NCI-H2081 treated with DMSO at 0.1 percent for 48 hours (cell line): ENCODE measurements at regions not wholly inside any gene's neighbourhood (a gene's known extent, or its start where the extent isn't known, plus 50 kb on each side); places are given as distances from the start of the nearest gene placed in this dataset.

Experiments
- DNase-seq: peaks from one replicate; lab custom pipeline; 2025; lab: John Stamatoyannopoulos, UW

GRCh38 chr5:109531262-109531661 is 121.5 kb upstream of the PJA2 start:
- no peak for DNase-seq

GRCh38 chr5:109529987-109530386 is 120.2 kb upstream of the PJA2 start:
- DNase-seq: no peak

GRCh38 chr5:109529520-109529919 is 119.7 kb upstream of the PJA2 start:
- DNase-seq: no peak

DNA sequence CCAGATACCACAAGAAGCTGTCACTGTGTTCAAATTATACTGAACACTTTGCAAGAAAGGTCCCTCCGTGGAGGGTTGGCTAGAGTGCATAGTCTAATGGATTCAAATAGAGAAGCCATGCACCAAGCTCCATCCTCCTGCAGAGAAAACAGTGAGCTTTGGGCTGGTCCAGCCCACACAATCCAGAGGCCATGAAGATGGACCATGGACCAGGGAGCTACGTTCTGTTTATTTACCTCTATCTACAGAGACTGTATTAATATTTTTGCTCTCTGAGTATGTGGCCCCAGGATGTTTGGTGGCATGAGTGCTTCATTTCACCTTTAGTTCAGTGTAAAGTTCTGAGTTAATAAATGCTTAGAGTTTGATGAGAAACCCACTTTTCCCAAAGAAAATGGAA is 114.8 kb upstream of the PJA2 start:
- DNase-seq: no peak

DNA sequence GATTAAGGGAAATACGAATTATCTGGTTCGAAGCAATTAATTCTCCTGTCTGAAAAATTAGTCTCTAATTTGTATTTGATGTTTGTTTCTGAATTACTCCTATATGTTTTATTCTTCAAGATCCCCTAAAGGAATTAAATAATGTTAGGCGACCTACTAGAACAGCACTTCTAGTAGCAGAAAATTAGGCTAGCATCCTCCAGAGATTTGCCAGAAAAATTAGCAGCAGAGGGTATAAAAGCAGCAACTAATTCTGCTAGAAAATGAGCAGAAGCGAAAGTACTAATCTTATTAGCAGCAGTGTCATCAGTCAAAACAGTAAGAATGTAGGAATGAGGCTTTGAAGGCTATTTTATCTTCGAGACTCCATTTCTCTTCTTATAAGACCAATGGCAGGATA is 114.3 kb upstream of the PJA2 start:
- DNase-seq: no peak

DNA sequence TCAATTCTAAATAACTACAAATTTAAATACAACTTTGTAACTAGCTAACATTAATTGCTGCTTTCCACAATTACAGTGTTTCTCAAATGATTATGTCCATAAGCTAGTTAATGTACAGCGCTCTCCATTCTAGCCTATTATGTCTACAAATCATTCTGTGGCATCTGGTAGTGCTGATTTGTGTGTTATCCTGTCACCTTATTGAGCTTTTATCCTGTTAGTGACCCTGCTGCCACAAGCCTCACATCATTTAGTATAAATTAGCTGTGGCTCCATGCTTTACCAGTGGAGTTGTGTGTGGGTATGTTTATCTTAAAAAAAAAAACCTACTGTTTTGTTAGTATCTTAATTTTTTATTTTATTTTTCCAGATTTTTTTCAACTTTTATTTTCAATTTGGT is 112.6 kb upstream of the PJA2 start:
- no peak for DNase-seq

DNA sequence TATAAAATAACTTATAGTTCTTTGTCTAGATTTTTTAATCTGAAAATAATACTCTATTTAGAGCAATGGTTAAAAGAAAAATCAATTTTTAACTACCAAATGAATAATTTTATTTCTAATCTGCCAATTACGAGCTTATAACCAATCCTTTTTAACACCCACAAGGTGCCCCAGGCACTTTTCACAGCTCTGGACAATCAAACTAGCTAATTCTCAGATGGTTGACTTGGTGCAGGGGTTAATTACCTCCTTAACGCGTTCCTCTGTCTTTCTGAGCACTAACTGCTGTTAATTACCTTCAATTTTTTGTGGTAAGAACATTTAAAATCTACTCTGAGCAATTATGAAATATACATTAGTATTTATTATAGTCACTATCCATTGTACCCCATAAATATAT is 109.6 kb upstream of the PJA2 start:
- no peak for DNase-seq

- no peak for DNase-seq
Measured at GRCh38 chr5:109516390-109516789, 106.6 kb upstream of the PJA2 start.

DNA sequence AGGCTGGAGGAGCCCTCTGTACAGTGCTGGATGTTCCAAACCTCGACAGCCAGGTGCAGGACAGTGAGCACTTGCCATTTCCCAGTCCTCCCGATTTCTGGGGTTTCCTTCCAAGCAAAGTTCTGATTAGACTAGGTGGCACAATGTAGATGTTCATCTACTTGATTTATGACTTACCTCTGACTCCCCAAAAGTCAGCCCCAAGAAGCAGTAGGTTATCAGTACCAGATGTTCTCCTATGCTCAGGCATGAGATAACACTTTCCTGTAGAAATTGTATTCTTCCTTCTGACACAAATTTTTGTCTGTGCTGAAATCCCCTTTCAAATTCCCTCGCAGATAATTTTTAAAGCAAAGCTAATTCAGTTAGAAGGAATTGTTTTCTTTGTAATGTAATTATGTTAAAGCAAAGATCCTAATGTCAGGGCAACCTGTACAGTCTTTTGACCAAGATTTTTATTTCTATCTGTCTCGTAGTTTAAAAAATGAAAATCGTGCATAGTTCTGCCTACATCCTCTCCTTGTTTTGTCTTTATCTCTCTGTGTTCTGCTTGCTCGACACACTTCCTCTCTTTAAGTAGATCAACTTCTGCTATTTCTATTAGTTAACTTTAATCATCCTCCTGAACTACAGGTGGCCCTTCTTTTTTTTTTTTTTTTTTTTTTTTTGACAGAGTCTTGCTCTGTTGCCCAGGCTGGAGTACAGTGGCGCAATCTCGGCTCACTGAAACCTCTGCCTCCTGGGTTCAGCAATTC is 102.4 kb upstream of the PJA2 start:
- DNase-seq: no peak

DNA sequence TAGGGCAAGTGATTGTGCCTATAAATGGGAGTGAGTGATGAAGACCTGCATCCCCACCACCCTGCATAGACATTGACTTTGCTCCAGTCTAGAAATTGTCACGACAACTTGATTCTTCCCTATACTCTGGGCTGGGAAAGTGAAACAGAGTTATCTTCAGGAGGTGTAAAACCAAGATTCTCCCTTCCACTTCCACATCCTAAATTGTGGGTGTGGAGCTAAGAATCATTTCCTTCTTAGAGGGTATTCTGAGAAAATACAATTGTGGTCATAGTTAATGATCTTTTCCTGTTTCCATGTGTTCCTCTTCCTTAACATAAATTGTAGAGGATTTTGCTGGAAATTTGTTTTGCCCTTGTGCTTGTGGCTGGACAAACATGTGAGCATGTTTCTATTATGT is 96.8 kb upstream of the PJA2 start:
- no peak for DNase-seq

DNA sequence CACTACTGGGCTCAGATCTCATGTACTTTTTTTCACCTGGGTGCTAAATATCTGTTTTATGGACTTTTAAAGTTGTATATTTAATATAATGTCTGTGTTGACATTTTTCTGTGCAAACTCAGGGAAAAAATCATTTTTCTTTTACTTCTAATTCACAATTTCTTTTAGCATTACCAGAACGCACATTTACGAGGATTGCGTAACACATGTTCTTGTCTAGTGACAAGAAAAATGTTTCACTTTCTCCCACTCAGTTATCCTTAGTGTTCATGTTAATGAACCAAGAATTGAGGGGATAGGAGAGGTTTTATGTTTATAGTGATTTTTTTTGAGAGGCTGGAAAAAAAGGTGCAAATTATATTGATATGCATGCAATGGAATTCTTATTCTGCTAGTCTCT is 86.3 kb upstream of the PJA2 start:
- no peak for DNase-seq

DNA sequence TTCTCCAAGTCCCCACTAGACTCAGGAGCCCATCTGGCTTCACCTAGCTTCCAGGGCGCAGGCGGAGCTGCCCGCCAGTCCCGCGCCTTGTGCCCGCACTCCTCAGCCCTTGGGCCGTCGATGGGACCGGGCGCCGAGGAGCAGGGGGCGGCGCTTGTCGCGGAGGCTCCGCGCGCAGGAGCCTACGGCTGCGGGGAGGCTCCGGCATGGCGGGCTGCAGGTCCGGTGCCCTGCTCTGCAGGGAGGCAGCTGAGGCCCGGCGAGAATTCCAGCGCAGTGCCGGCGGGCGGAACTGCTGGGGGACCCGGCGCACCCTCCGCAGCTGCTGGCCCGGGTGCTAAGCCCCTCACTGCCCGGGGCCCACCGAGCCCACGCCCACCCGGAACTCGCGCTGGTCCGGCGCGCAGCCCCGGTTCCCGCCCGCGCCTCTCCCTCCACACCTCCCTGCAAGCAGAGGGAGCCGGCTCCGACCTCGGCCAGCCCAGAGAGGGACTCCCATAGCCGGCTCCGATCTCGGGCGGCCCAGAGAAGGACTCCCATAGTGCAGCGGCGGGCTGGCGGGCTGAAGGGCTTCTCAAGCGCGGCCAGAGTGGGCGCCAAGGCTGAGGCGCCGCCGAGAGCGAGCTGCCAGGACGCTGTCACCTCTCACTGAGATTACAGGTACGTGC is 78.1 kb upstream of the PJA2 start:
- DNase-seq: no peak

DNA sequence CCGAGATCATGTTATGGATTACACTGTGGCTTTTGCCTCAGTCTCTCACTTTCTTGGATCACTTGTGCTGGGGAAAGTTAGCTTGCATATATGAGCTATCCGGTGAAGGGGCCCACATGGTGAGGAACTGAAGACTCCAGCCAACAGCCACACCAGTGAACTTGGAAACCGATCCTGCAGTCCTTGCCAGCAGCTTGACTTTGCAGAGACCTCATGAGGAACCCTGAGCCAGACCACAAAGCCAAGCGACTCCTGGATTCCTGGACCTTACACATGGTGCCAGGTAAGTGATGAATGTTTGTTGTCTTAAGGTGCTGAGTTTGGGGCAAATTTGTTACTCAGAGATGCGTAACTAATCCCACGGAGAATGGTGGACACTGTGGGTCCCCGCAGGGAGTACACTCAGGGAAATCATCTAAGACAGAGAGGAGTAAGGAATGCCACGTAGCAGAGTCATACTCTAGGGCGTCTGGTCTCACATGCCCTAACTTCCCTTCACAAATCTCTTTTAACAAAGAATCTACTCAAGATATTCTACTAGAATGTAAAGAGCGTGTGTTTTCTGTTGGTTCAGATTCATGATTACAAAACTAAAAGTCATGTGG is 76.5 kb upstream of the PJA2 start:
- DNase-seq: no peak

DNA sequence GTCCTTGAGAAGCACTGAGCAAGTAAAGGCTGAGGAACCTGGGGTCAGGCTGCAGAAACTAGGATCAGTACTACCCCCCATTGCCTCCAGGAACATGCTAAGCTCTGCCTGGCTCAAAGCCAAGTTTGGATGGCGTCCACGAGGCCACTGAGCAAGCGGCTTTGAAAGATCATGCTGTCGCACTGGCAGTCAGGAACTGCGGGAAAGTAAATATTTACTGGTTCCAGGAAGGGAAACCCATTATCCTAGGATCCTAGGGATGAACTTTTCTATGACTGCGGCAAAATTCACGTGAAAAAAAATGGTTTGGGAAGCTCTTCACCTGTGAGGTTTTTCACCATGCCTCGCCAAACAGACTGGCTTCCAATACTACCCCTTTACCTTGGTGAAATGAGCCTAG is 75.3 kb upstream of the PJA2 start:
- peak; percentile 1 for DNase-seq

GRCh38 chr5:109484597-109484996 is 74.8 kb upstream of the PJA2 start:
- DNase-seq: no peak

DNA sequence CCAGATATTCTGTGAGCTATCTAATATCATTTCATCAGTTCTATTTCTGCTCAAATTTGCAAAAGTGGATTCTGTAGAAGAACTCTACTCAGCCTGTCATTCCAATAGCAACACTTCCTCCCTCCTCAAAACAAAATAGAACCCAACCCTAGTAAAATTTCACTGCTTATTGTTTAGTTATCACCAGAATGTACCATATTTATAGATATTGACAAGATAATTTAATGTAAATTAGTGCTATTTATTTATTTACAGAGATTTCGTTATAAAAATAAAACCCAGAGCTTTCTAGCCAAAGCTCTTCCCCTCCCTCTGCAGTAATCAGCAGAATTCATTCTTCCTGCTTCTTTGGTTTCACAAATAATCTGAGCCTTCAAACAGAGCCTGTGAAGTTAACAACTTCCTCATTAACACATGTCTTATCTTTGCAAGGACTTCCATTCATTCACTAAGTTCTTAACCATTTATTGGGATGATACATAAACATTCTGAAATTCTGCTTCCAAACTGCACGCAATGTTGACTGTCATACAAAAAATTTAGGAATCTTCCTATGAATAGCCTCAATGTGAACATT is 73.7 kb upstream of the PJA2 start:
- DNase-seq: no peak

DNA sequence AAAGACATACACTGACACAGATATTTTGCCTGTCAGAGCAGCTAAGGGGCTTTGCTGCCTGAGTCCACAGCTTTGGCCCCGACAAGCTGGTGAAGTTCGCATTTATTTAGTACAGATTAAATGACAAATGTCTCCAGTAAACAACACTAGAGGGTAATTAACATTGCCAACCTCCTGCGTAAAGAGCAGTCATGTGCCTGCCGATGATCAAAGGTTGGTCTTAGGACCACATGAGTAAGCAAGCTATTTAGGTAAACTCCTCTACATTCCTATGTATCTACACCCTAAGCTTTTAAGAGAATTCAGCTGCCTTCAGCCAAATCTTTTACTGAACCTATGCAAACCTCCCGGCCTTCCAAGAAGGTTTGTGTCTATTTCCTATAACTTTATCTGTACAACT is 73.0 kb upstream of the PJA2 start:
- DNase-seq: no peak

DNA sequence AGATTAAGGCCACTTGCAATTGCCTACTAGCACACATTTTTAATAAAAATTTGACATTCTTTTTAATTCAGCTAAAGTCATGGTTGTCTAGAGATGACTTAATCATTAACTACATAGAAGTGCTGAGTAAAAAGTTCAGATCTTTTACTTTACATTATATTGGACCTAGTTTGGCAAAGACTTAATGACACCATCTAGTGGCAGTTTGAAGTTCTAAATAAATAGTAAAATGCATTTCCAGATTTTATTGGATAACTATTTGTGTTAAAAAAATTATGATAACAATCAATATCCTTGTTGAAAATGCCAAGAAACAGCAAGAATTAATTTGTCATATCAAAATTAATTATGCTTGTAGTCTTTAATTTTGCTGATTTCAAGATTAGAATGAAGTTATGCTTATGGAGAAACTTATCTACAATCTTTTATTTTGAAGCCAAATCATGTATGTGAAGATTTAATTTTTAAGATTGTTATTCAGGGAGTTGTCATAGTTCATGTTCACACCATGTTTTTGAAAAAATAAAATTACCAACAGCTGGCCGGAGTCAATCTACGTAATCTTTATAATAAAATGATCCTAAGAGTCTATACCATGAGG is 69.6 kb upstream of the PJA2 start:
- DNase-seq: no peak

DNA sequence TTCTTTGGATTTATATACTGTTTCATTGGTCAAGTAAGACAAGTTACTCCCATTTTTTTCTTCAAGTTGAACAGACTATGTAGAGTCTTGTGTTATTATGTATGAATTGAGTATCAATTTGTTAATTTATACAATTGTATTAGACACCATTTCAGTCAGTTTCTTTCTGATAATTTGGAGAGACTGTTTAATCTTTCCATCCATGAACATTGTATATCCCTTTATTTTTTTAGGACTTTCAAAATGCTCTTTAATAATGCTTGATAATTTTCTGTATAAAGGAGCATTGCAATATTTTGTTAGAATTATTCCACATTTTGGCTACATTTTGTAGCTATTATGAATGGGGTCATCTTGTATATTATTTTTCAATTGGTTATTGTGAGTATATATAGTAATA is 69.1 kb upstream of the PJA2 start:
- no peak for DNase-seq

GRCh38 chr5:109476292-109476691 is 66.5 kb upstream of the PJA2 start:
- no peak for DNase-seq

DNA sequence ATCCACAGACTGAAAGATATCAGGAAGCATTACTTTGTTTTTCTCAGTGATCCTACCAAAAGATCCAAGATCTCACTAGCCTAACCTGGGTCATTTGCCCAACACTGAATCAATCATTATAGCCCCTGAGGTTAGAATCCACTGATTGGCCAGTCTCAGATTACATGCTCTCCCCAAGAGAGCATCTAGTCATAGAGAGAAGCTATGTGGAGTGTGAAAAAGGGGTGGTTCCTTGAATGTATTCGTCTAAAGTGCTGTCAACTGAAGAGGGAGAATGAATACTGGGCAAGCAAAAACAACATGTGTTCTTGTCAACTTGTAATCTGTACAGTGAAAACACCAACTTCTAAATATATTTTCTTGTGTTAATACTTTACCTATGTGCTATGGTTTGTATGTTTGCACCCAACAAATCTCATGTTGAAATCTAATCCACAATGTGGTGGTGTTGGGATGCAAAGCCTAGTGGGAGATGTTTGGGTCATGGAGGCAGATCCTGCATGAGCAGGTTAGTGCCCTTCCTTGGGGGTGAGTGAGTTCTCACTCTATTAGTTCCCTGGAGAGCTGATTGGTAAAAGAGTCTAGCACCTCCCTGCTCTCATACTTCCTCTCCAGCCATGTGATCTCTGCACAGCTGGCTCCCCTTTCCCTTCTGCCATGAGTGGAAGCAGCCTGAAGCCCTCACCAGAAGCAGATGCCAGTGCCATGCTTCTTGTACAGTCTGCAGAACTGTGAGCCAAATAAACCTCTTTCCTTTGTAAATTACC is 60.3 kb upstream of the PJA2 start:
- no peak for DNase-seq
